HepG2 (cell line): ENCODE measurements at regions not wholly inside any gene's neighbourhood (a gene's known extent, or its start where the extent isn't known, plus 50 kb on each side); places are given as distances from the start of the nearest gene placed in this dataset.

Experiments
- AGO1 ChIP-seq: fragments of 200-400 bp; formaldehyde crosslinking; IDR thresholded peaks from 2 replicates; pipeline ENCODE4 v1.6.1; 2017; ENCODE audit warnings: mild to moderate bottlenecking, low read depth, low read length, moderate library complexity; ENCODE audit not compliant: poor library complexity, severe bottlenecking
- ELF4 ChIP-seq: sonication (generic); formaldehyde crosslinking; IDR thresholded peaks from 2 replicates; pipeline ENCODE4 v1.5.0; 2020; ENCODE audit warnings: missing genetic modification reagents, mild to moderate bottlenecking, moderate library complexity, borderline replicate concordance
- FOXM1 ChIP-seq: sonication (generic); formaldehyde crosslinking; IDR thresholded peaks from 2 replicates; pipeline ENCODE4 v1.5.0; 2020; ENCODE audit warnings: missing genetic modification reagents
- MIER2 ChIP-seq: IDR thresholded peaks from 2 replicates; pipeline ENCODE4 v1.6.1; 2016; ENCODE audit warnings: missing biosample characterization, missing genetic modification reagents
- PHF21A ChIP-seq: sonication (generic); formaldehyde crosslinking; IDR thresholded peaks from 2 replicates; pipeline ENCODE4 v1.5.0; 2020; ENCODE audit warnings: mild to moderate bottlenecking, missing genetic modification reagents
- POLR2A ChIP-seq, 2 experiments: IDR thresholded peaks; 2 replicates each; pipeline ENCODE4 v1.6.1; 2011; ENCODE audit warnings: low read depth in 2 of 2, low read length in 2 of 2, mild to moderate bottlenecking in 1 of 2, moderate library complexity in 1 of 2; ENCODE audit not compliant: insufficient read depth in 1 of 2
- REPIN1 ChIP-seq: sonication (generic); formaldehyde crosslinking; IDR thresholded peaks from 2 replicates; pipeline ENCODE4 v1.8.0; 2022; ENCODE audit warnings: missing genetic modification reagents, low read depth, mild to moderate bottlenecking, borderline replicate concordance
- SIN3A ChIP-seq: IDR thresholded peaks from 2 replicates; pipeline ENCODE4 v1.6.1; 2011; ENCODE audit warnings: low read depth, mild to moderate bottlenecking, control low read depth, low read length, borderline replicate concordance
- SRY ChIP-seq: sonication (generic); formaldehyde crosslinking; IDR thresholded peaks from 2 replicates; pipeline ENCODE4 v1.8.0; 2022; ENCODE audit warnings: mild to moderate bottlenecking, missing genetic modification reagents
- ZBTB3 ChIP-seq: sonication (generic); formaldehyde crosslinking; IDR thresholded peaks from 2 replicates; pipeline ENCODE4 v1.4.0; 2020; ENCODE audit warnings: low read depth, mild to moderate bottlenecking, moderate library complexity, missing genetic modification reagents, borderline replicate concordance
- ZNF724P ChIP-seq: sonication (generic); formaldehyde crosslinking; IDR thresholded peaks from 2 replicates; pipeline ENCODE4 v1.8.0; 2022; ENCODE audit warnings: missing genetic modification reagents, borderline replicate concordance
- TF ChIP-seq, protein P1 (sequence below): IDR thresholded peaks from 2 replicates; pipeline ENCODE4 v1.6.1; 2016; ENCODE audit warnings: low read depth, missing genetic modification reagents, missing compliant biosample characterization
- TF ChIP-seq, protein P2 (sequence below): sonication (generic); formaldehyde crosslinking; IDR thresholded peaks from 2 replicates; pipeline ENCODE4 v1.5.0; 2020; ENCODE audit warnings: mild to moderate bottlenecking, missing genetic modification reagents, moderate library complexity

DNA sequence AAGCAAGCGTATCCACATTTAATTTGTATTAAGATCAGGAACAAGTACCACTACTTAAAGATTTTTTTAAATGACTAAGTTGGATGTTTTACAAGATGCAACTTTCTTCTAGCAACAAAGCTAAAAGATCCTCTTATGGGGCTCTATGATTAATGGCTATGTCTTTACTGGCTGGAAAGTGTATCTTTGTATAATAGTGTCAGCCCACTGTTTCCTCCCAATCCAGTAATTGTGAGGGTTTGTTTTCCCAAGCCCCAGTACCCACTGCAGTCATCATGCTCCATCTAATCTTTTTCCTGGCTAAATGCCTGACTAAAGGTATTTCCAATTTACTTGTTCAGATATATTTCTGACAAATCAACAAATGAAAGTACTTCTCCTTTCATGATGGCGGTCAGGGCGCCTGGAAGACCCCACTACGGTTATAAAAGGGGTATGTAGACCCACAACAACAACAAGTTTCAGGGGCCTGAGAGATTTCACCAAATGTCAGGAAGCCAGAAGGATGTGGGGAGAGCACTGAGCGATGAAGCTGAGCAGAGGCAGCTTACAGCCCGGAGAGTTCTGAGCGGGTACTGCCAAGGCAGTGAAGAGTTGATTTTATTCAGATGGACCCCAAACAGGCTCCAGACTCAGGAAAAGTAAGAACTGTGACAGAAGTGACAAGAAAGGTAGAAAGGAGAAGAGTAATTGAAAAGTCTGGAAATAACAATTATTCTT lies 222.6 kb upstream of the KLF14 start:
- TF ChIP-seq, protein P1, sequence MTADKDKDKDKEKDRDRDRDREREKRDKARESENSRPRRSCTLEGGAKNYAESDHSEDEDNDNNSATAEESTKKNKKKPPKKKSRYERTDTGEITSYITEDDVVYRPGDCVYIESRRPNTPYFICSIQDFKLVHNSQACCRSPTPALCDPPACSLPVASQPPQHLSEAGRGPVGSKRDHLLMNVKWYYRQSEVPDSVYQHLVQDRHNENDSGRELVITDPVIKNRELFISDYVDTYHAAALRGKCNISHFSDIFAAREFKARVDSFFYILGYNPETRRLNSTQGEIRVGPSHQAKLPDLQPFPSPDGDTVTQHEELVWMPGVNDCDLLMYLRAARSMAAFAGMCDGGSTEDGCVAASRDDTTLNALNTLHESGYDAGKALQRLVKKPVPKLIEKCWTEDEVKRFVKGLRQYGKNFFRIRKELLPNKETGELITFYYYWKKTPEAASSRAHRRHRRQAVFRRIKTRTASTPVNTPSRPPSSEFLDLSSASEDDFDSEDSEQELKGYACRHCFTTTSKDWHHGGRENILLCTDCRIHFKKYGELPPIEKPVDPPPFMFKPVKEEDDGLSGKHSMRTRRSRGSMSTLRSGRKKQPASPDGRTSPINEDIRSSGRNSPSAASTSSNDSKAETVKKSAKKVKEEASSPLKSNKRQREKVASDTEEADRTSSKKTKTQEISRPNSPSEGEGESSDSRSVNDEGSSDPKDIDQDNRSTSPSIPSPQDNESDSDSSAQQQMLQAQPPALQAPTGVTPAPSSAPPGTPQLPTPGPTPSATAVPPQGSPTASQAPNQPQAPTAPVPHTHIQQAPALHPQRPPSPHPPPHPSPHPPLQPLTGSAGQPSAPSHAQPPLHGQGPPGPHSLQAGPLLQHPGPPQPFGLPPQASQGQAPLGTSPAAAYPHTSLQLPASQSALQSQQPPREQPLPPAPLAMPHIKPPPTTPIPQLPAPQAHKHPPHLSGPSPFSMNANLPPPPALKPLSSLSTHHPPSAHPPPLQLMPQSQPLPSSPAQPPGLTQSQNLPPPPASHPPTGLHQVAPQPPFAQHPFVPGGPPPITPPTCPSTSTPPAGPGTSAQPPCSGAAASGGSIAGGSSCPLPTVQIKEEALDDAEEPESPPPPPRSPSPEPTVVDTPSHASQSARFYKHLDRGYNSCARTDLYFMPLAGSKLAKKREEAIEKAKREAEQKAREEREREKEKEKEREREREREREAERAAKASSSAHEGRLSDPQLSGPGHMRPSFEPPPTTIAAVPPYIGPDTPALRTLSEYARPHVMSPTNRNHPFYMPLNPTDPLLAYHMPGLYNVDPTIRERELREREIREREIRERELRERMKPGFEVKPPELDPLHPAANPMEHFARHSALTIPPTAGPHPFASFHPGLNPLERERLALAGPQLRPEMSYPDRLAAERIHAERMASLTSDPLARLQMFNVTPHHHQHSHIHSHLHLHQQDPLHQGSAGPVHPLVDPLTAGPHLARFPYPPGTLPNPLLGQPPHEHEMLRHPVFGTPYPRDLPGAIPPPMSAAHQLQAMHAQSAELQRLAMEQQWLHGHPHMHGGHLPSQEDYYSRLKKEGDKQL (CRISPR knock-in tag), result no peak
- TF ChIP-seq SIN3A (no peak), FOXM1 (CRISPR knock-in tag) (no peak), AGO1 (no peak), SRY (no peak), REPIN1 (CRISPR knock-in tag) (no peak), ZNF724P (CRISPR knock-in tag) (no peak), POLR2A (IDR thresholded peaks at IDR 0.05; ENCODE audit: insufficient read depth in 1 of 2, low read depth in 2 of 2, low read length in 2 of 2) (no peak), ELF4 (no peak), PHF21A (no peak), MIER2 (CRISPR knock-in tag) (no peak), ZBTB3 (no peak)
- TF ChIP-seq, protein P2, sequence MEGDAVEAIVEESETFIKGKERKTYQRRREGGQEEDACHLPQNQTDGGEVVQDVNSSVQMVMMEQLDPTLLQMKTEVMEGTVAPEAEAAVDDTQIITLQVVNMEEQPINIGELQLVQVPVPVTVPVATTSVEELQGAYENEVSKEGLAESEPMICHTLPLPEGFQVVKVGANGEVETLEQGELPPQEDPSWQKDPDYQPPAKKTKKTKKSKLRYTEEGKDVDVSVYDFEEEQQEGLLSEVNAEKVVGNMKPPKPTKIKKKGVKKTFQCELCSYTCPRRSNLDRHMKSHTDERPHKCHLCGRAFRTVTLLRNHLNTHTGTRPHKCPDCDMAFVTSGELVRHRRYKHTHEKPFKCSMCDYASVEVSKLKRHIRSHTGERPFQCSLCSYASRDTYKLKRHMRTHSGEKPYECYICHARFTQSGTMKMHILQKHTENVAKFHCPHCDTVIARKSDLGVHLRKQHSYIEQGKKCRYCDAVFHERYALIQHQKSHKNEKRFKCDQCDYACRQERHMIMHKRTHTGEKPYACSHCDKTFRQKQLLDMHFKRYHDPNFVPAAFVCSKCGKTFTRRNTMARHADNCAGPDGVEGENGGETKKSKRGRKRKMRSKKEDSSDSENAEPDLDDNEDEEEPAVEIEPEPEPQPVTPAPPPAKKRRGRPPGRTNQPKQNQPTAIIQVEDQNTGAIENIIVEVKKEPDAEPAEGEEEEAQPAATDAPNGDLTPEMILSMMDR (CRISPR knock-in tag), result no peak
